ENCODE measurements at regions not wholly inside any gene's neighbourhood (a gene's known extent, or its start where the extent isn't known, plus 50 kb on each side); places are given as distances from the start of the nearest gene placed in this dataset.
"Not testable (repeated sequence)": the region's sequence is repeated elsewhere in the genome, so short reads cannot be mapped to it uniquely, and the experiment has no call there.

DNA sequence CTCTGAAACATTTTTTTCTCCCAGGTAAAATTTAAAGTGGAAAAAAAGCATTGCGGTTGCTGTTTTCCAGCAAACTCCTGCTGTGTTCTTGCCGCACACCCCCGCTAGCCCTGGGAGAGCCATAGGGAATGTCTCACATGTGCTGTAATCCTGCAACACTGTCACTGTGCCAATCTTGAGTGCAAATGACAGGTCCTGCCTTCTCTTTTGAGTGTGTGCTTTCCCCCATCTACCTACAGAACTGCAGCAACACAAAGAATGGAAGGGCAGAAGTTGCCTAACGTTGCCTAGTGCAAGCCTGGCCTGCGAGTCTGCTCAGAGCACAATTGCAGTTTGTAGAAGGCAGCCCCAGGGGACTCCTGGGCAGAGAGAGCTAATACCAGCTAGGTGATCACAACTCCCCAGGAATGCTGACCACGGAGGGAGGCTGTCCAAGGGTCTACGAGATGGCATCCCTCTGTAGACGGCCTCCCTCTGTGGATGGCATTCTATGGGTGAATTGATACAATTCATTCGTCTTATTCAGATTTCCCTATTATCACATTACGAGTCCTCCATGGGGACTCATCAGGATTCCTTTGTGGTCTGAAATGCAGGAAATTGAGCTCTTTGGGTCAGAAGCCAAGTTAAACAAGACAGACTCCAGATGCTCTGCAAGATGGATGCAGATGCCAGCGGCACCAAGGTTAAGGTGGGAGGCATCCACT, 172.6 kb upstream of the S1PR3 start:
- DNase-seq = no peak

GRCh38 chr9:88819476-88819875, 171.8 kb upstream of the S1PR3 start:
- no peak for DNase-seq

GRCh38 chr9:88820055-88820454, 171.2 kb upstream of the S1PR3 start:
- DNase-seq = no peak

GRCh38 chr9:88821033-88821745, 170.1 kb upstream of the S1PR3 start:
- DNase-seq = no peak

DNA sequence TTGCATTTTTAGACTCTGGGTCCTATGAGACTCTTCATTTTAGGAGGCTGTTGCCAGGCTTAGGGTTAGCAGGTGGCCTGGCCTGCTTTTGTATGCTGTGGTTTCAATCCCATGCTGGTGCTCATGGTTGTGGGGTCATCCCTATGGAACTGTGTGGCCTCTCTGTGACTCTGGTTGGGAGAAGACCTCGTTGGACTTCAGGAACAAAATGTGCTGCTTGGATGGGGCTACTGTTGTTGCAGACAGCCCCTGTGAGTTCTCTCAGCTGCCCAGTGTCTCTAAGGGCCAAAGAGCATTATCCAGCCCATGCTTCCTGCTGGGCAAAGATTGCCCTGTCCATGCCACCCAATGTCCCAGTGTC, 169.5 kb upstream of the S1PR3 start:
- DNase-seq = no peak

GRCh38 chr9:88824711-88825110, 166.6 kb upstream of the S1PR3 start:
- DNase-seq = no peak

GRCh38 chr9:88826181-88826580, 165.1 kb upstream of the S1PR3 start:
- DNase-seq = no peak

DNA sequence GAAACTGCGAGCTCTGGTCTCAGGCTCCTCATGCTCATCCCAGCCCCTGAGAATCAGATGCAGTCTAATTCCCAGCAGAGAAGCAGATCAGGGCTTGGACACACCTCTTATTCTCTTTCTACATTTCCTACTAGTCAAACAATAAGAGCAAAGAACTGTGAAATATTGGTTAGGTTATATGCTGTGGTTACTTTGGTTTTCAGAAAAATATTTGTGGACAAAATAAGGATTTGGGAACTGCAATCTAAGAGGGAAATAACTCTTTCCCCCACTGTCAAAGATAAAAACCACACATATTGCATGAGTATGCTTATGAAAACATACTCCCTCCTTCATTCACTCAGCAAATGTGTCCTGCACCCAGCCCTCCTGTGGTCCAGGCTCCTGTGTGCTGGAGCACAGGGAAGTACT, 164.5 kb upstream of the S1PR3 start:
- no peak for DNase-seq

DNA sequence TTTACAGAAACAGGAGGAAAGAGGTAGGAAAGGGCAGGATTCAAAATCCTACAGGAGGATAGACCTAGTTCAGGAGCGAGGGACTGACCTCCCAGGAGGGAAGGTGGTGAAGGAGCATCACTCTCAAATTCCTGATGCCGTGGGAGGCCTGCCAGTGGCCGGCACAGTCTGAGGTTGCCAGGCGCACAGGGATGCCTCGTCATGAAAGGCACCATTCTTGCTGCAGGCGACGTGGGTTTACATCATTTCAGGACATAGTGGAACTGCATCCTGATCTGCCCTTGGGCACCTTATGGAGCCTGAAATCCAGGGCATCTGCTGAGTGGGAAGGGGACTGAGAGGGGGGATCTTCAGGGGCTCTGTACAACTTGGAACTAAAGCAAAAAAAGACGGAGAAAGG, 163.2 kb upstream of the S1PR3 start:
- no peak for DNase-seq

GRCh38 chr9:88828492-88828974, 162.7 kb upstream of the S1PR3 start:
- DNase-seq = no peak

GRCh38 chr9:88829276-88829675, 162.0 kb upstream of the S1PR3 start:
- peak; percentile 12 for DNase-seq

DNA sequence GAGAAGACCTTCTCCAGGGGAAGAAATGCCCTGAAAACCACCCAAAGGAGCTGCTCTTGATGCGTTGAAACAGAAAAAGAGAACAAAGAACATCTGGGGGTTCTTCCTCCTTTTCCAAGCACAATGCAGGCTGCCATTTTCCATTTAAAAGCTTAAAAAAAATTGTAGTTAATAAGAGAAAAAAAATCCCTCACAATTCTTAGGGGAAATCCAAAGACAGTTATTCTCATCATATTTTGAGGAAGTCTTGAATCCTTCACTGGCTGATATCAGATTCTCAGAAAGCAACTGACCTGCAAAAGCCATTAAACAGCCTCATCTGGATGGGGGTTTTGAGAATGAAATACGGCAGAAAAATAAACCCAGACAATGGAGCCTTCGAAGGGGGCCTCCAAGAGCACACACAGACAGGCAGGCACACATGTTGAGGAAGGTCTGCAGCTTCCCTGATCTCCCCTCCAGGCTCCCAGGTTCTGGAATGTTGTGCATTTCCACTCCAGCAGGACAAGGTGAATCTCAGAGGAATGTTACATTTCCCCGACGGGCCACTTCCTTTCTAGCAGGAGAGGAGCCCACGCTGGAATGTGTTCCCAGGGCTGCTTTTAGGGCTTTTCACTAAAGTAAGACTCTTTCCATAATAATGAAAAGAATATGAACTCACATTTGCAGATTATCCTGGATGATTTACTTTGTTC, 159.4 kb upstream of the S1PR3 start:
- no peak for DNase-seq

DNA sequence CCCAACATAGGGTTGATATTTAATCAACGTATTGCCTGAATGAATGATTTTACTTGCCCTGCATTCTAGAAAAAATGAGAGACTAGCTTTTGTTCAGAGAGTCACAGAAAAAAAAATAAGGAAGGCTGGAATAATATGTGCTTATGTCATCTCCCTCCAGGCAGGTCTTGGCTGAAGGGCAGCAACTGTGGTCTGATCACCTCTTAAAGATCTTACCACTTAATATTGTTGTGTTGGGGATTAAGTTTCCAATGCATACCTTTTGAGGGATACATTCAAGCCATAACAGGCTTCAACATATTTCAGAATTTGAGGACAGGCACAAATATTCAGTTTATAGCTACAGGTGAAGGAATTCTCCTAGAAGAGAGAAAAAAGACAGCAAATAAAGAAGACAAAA, 157.3 kb upstream of the S1PR3 start:
- no peak for DNase-seq

GRCh38 chr9:88835038-88835466, 156.2 kb upstream of the S1PR3 start:
- DNase-seq = no peak

GRCh38 chr9:88835772-88836171, 155.5 kb upstream of the S1PR3 start:
- DNase-seq = no peak

DNA sequence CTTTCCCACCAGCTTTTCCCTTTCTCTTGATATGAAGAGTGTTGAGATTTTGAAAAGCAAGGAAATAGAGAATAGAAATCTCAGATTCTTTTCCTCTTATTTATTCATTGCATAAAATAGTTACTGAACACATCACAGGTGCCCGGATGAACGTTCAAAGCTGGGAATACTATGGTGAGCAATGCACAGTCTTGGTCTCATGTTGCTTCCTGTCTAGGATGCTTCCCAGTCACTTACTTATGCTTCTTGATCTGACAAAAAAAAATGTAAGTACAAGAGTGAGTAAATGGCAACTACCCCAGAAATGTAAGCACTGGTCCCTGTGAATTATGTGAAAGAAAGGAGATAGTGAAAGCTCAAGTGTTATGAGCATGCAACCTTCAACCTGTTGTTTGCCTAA, 153.5 kb upstream of the S1PR3 start:
- no peak for DNase-seq

- not testable (repeated sequence) for DNase-seq
Measured at GRCh38 chr9:88849878-88850277, 141.4 kb upstream of the S1PR3 start.

DNA sequence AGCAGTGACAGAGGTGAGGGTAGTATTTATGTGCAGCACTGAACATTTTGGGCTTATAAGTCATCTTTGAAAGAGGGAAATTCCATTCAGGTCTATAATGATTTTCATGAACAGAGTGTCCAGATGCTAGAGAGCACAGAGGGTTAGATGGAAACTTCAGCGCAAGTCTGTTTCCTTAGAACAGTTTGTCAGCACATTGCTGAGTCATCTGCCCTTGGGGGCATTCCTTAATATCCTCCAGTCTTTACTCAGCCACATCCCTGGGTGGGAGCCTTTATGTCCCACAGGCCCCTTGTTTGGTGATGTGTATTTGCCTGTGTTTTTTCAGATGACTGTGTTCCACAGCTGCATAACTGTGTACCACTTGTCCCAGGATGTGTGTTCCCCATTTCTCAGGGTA, 138.5 kb upstream of the S1PR3 start:
- DNase-seq = no peak

DNA sequence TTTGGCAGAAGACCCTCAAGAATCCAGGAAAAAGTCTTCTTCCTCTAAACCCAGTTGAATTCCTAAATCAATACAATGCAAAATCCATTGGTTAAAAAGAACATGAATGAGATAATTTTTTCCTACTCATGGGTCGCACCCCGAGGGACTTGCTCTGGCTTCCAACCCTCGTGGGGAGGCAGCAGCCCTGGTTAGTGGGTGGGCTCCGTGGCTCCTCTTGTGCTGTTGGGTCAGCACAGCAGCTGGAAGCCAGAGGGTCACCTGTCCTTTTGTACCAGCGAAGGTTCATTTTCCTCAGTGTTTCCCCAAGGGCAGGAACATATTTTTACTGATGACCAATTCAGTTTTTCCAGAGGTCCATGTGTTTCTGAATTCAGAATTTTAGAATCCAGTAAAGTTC, 120.6 kb upstream of the S1PR3 start:
- no peak for DNase-seq

GRCh38 chr9:88871669-88872068, 119.6 kb upstream of the S1PR3 start:
- no peak for DNase-seq

DNA sequence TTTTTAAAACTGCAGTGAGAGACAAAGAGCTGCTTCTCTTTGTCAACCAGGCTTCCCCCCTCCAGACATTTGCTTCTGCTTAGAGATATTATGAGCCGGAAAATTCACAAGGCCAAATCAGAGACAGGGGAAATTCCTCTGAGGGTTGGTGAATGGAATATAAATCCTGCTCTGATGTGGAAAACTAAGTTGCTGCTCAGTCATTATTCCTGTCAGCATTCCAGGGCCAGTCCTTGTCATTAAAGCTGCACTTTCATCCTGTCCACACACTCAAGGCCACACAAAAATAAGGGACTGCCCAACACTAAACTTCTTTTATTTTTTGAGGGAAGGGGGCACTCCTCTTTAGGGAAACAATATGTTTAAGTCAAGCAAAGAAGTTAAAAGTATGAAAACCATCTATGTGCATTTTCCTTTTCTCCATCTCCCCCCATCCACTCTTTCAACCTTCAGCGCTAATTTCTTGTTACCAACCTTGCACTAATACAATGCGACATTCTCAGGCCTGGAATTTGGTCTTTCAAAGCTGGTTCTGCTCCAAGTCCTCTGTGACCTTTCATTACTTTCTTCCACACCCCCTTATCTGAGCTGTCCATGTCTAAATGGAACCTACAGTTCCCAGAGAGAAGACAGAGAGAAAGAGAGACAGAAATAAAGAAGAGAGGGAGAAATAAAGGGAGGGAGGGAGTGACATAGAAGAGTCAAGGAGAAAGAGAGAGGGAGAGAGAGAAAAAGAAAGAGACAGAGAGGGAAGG, 118.9 kb upstream of the S1PR3 start:
- no peak for DNase-seq

DNA sequence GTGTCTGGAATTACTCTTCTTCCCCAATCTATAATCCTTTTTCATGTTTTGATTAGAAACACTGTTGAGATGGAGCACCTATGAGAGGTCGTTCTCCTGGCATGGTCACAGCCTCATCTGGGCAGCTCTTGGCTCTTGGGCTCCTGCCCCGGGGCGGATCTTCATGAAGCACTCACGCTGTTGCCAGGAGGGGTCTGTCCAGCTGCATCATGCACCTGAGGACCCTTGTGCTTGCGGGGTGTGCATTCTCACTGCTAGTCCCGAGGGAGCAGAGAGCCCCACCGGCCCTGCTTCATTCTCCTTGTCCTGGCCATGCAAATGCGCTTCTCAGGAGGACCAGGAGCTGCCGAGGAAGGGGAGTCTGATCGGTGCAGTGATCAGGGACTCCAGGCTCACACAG, 117.6 kb upstream of the S1PR3 start:
- DNase-seq = no peak

DNA sequence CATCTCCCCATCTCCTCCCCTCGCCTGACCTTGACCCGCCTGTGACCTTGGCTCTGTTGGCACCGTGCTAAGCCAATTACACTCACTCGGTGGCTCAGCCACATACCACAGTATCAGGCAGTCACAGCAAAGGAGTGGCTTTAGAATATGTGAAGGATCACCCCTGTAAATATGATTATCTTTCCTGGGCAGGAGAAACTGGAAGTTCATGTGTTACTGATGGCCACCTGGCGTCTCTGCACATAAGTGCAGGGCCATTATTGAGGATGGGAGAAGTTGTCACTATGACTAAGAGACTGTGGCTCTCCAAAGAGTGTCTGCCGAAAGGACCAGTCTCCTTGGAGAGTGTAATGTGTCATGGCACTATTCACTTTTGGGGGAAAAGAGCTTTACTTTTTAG, 116.9 kb upstream of the S1PR3 start:
- no peak for DNase-seq
